DMS79 (cell line): ENCODE measurements at regions not wholly inside any gene's neighbourhood (a gene's known extent, or its start where the extent isn't known, plus 50 kb on each side); places are given as distances from the start of the nearest gene placed in this dataset.
"Not testable (repeated sequence)": the region's sequence is repeated elsewhere in the genome, so short reads cannot be mapped to it uniquely, and the experiment has no call there.

Experiments used
- DNase-seq: peaks from one replicate; lab custom pipeline; 2025; lab: John Stamatoyannopoulos, UW

- DNase-seq = no peak
Observed at GRCh38 chr3:106022913-106023312, 154.1 kb upstream of the CBLB start.

- peak; percentile 3 for DNase-seq
Observed at GRCh38 chr3:106025151-106025722, 156.4 kb upstream of the CBLB start.

GRCh38 chr3:106029954-106030626 is 161.3 kb upstream of the CBLB start:
- no peak for DNase-seq

- no peak for DNase-seq
Observed at GRCh38 chr3:106030627-106030963, 161.8 kb upstream of the CBLB start.

- no peak for DNase-seq
Observed at GRCh38 chr3:106032479-106032878, 163.7 kb upstream of the CBLB start.

- DNase-seq = no peak
Observed at GRCh38 chr3:106033654-106034053, 164.8 kb upstream of the CBLB start.

- DNase-seq = no peak
Observed at GRCh38 chr3:106034313-106034712, 165.5 kb upstream of the CBLB start.

- DNase-seq = no peak
Observed at GRCh38 chr3:106035619-106036018, 166.8 kb upstream of the CBLB start.

GRCh38 chr3:106036696-106037095 is 167.9 kb upstream of the CBLB start:
- DNase-seq = no peak

GRCh38 chr3:106047221-106047620 is 178.4 kb upstream of the CBLB start:
- DNase-seq = no peak

GRCh38 chr3:106048946-106049481 is 180.2 kb upstream of the CBLB start:
- DNase-seq = no peak

GRCh38 chr3:106049821-106050220 is 181.0 kb upstream of the CBLB start:
- DNase-seq = no peak

GRCh38 chr3:106056931-106057330 is 188.1 kb upstream of the CBLB start:
- no peak for DNase-seq

GRCh38 chr3:106058475-106058874 is 189.7 kb upstream of the CBLB start:
- no peak for DNase-seq

GRCh38 chr3:106059953-106060517 is 191.2 kb upstream of the CBLB start:
- no peak for DNase-seq

- DNase-seq = no peak
Observed at GRCh38 chr3:106063909-106064308, 195.1 kb upstream of the CBLB start.

GRCh38 chr3:106065831-106066230 is 197.0 kb upstream of the CBLB start:
- no peak for DNase-seq

- no peak for DNase-seq
Observed at GRCh38 chr3:106067711-106068110, 198.9 kb upstream of the CBLB start.

GRCh38 chr3:106068381-106068780 is 199.6 kb upstream of the CBLB start:
- DNase-seq = no peak

- no peak for DNase-seq
Observed at GRCh38 chr3:106068795-106069194, 200.0 kb upstream of the CBLB start.

- no peak for DNase-seq
Observed at GRCh38 chr3:106070187-106070586, 201.4 kb upstream of the CBLB start.

GRCh38 chr3:106071306-106071705 is 202.5 kb upstream of the CBLB start:
- DNase-seq = no peak

- not testable (repeated sequence) for DNase-seq
Observed at GRCh38 chr3:106072596-106072995, 203.8 kb upstream of the CBLB start.

GRCh38 chr3:106073806-106074205 is 205.0 kb upstream of the CBLB start:
- DNase-seq = not testable (repeated sequence)
